ENCODE measurements at regions not wholly inside any gene's neighbourhood (a gene's known extent, or its start where the extent isn't known, plus 50 kb on each side); places are given as distances from the start of the nearest gene placed in this dataset.

- TF ChIP-seq CTCF (IDR thresholded peaks at IDR 0.05) = no peak
These were observed 294.5 kb upstream of the CDIN1 start for GRCh38 chr15:36284911-36285310.

GRCh38 chr15:36291501-36291900, 287.9 kb upstream of the CDIN1 start:
- no peak for TF ChIP-seq CTCF (IDR thresholded peaks at IDR 0.05)
- ATAC-seq = no peak
- WGBS, 2 donors = 47 to 57% methylated on average over 3 of the region's 3 CpGs

More at GRCh38 chr15:36284911-36285310, 294.5 kb upstream of the CDIN1 start:
- ATAC-seq = no peak
- no peak overlapping the region for H3K27ac ChIP-seq
- H3K9me3 ChIP-seq = no peaks in the 10 kb centered on the region
- H3K27me3 ChIP-seq = no peaks in the 10 kb centered on the region
- no peak overlapping the region for H3K4me3 ChIP-seq
- no peaks in the 10 kb centered on the region for H3K4me1 ChIP-seq
- no peak for DNase-seq
- intact Hi-C loops (cut with DNase I) = no loop called here
- no peaks in the 10 kb centered on the region for H3K36me3 ChIP-seq
- FAIRE-seq = no peak

GRCh38 chr15:36294359-36294758, 285.1 kb upstream of the CDIN1 start:
- ATAC-seq = no peak

More at GRCh38 chr15:36291501-36291900, 287.9 kb upstream of the CDIN1 start:
- H3K36me3 ChIP-seq = no peaks in the 10 kb centered on the region
- no peak overlapping the region for H3K4me3 ChIP-seq
- no peak overlapping the region for H3K27ac ChIP-seq
- no peaks in the 10 kb centered on the region for H3K9me3 ChIP-seq
- FAIRE-seq = no peak
- DNase-seq = no peak
- intact Hi-C loops (cut with DNase I) = no loop called here
- H3K27me3 ChIP-seq = no peaks in the 10 kb centered on the region
- no peaks in the 10 kb centered on the region for H3K4me1 ChIP-seq

GRCh38 chr15:36301947-36302346, 277.5 kb upstream of the CDIN1 start:
- 52 to 72% methylated on average over 5 of the region's 5 CpGs for WGBS, 2 donors
- no peak for DNase-seq

More at GRCh38 chr15:36294359-36294758, 285.1 kb upstream of the CDIN1 start:
- no peak overlapping the region for H3K27ac ChIP-seq
- DNase-seq (no peak), FAIRE-seq (no peak)
- H3K27me3 ChIP-seq = no peaks in the 10 kb centered on the region
- H3K4me3 ChIP-seq = no peak overlapping the region
- no peaks in the 10 kb centered on the region for H3K9me3 ChIP-seq
- no peaks in the 10 kb centered on the region for H3K4me1 ChIP-seq
- WGBS, 2 donors = 44 to 54% methylated on average over 1 of the region's 1 CpG
- no peaks in the 10 kb centered on the region for H3K36me3 ChIP-seq
- no peak for TF ChIP-seq CTCF (IDR thresholded peaks at IDR 0.05)
- intact Hi-C loops (cut with DNase I) = no loop called here

GRCh38 chr15:36313021-36313420, 266.4 kb upstream of the CDIN1 start:
- DNase-seq = no peak
- FAIRE-seq = no peak
- Histone ChIP-seq H3K27me3 (no peaks in the 10 kb centered on the region), H3K27ac (no peak overlapping the region), H3K4me1 (no peaks in the 10 kb centered on the region), H3K36me3 (no peaks in the 10 kb centered on the region), H3K9me3 (no peaks in the 10 kb centered on the region), H3K4me3 (no peak overlapping the region)
- WGBS, 2 donors = 44 to 45% methylated on average over 1 of the region's 1 CpG
- no peak for TF ChIP-seq CTCF (IDR thresholded peaks at IDR 0.05)
- intact Hi-C loops (cut with DNase I) = no loop called here
- ATAC-seq = no peak

More at GRCh38 chr15:36301947-36302346, 277.5 kb upstream of the CDIN1 start:
- intact Hi-C loops (cut with DNase I) = no loop called here
- FAIRE-seq = no peak
- no peak overlapping the region for H3K27ac ChIP-seq
- no peaks in the 10 kb centered on the region for H3K36me3 ChIP-seq
- ATAC-seq = no peak
- no peak overlapping the region for H3K4me3 ChIP-seq
- H3K4me1 ChIP-seq = no peaks in the 10 kb centered on the region
- no peaks in the 10 kb centered on the region for H3K27me3 ChIP-seq
- TF ChIP-seq CTCF (IDR thresholded peaks at IDR 0.05) = no peak
- H3K9me3 ChIP-seq = no peaks in the 10 kb centered on the region

Measured in pancreas (tissue), 10 donors.